HCT116 (cell line): ENCODE measurements at regions not wholly inside any gene's neighbourhood (a gene's known extent, or its start where the extent isn't known, plus 50 kb on each side); places are given as distances from the start of the nearest gene placed in this dataset.

Source experiments
- ATAC-seq: fragments of 200-7000 bp; cut with Tn5 transposase; 2 replicates; pipeline ENCODE4 v1.9.1; 2020; ENCODE audit warnings: mild to moderate bottlenecking, moderate library complexity
- BruUV-seq: library from RNA; stranded (reverse); fragments of 400-500 nt; replicated peaks from 2 replicates; lab custom pipeline; 2021; lab: Mats Ljungman, UMichigan
- CTCF ChIA-PET: fragments of 300-600 bp; sonication (Branson Sonifier 250); formaldehyde crosslinking; loops from one replicate; lab custom pipeline; 2021; ENCODE audit warnings: antibody characterized with exemption; lab: Charles Lee
- POLR2A ChIA-PET: fragments of 300-600, 350-600 bp; sonication (Branson Sonifier 250); formaldehyde crosslinking; loops from one replicate; lab custom pipeline; 2021; ENCODE audit warnings: antibody characterized with exemption; lab: Charles Lee
- RAD21 ChIA-PET, 2 experiments: fragments of 300-600 bp; sonication (Branson Sonifier 250); formaldehyde crosslinking; loops; one replicate each; lab custom pipeline; 2023; ENCODE audit warnings: low total read pairs in 2 of 2; ENCODE audit not compliant: uncharacterized antibody in 2 of 2, unreplicated experiment in 2 of 2, low non-redundant PET in 1 of 2; lab: Charles Lee
- DNase-seq: peaks from one replicate; pipeline ENCODE4 v3.0.0-alpha.2; 2010; ENCODE audit warnings: low read depth, low spot score
- H2AFZ ChIP-seq: fragments of 200-600 bp; shearing (Covaris generic), sonication (generic); 2 replicates; pipeline ENCODE4 v1.6.1; 2017; ENCODE audit warnings: low read depth, mixed run types, mixed read lengths, antibody characterized with exemption, low read length; ENCODE audit not compliant: poor library complexity, severe bottlenecking
- H3K27ac ChIP-seq: 2 replicates; pipeline ENCODE4 v1.5.1; 2012; ENCODE audit warnings: low read depth, low read length
- H3K27me3 ChIP-seq: fragments of 200-600 bp; sonication (generic); 2 replicates; pipeline ENCODE4 v1.6.1; 2016; ENCODE audit warnings: mixed run types, low read length, mixed read lengths; ENCODE audit not compliant: insufficient read depth
- H3K36me3 ChIP-seq, 2 experiments: fragments of 200-500 bp in 1 of 2; fragments of 200-600 bp in 1 of 2; sonication (Bioruptor generic) in 1 of 2; sonication (generic) in 1 of 2; 2 replicates each; pipeline versions ENCODE4 v1.5.1 to v1.6.1; 2014 to 2016; ENCODE audit warnings: low read length in 2 of 2, inconsistent platforms in 1 of 2, mixed read lengths in 1 of 2, mixed run types in 1 of 2; ENCODE audit not compliant: insufficient read depth in 2 of 2, control insufficient read depth in 1 of 2
- H3K4me1 ChIP-seq, 2 experiments: fragments of 200-600 bp in 1 of 2; sonication (generic) in 1 of 2; 2 replicates each; pipeline versions ENCODE4 v1.5.1 to v1.6.1; 2012 to 2017; ENCODE audit warnings: low read length in 2 of 2, inconsistent platforms in 1 of 2, mild to moderate bottlenecking in 1 of 2, mixed read lengths in 1 of 2, mixed run types in 1 of 2, moderate library complexity in 1 of 2; ENCODE audit not compliant: insufficient read depth in 2 of 2, control insufficient read depth in 1 of 2
- H3K4me2 ChIP-seq: fragments of 200-600 bp; sonication (generic); 2 replicates; pipeline ENCODE4 v1.6.1; 2017; ENCODE audit warnings: mixed run types, low read length, mixed read lengths
- H3K4me3 ChIP-seq, 2 experiments: fragments of 200-600 bp in 1 of 2; sonication (generic) in 1 of 2; replicated peaks in 1 of 2; 2 replicates each; pipeline ENCODE4 v1.5.1; 2011 to 2016; ENCODE audit warnings: low read length in 2 of 2, control low read depth in 1 of 2, low read depth in 1 of 2, mild to moderate bottlenecking in 1 of 2, mixed read lengths in 1 of 2, mixed run types in 1 of 2
- H3K79me2 ChIP-seq: fragments of 200-600 bp; sonication (generic); 2 replicates; pipeline ENCODE4 v1.6.1; 2017; ENCODE audit warnings: mild to moderate bottlenecking, mixed run types, low read length, moderate library complexity, mixed read lengths; ENCODE audit not compliant: insufficient read depth
- H3K9ac ChIP-seq: fragments of 200-600 bp; sonication (generic); 2 replicates; pipeline ENCODE4 v1.6.1; 2016; ENCODE audit warnings: low read length, mixed read lengths
- H3K9me2 ChIP-seq: fragments of 200-600 bp; sonication (generic), shearing (Covaris generic); 2 replicates; pipeline ENCODE4 v1.6.1; 2017; ENCODE audit warnings: mixed run types, mild to moderate bottlenecking, moderate library complexity; ENCODE audit not compliant: insufficient read depth
- H3K9me3 ChIP-seq, 2 experiments: fragments of 200-500 bp in 1 of 2; fragments of 200-600 bp in 1 of 2; sonication (Bioruptor generic) in 1 of 2; sonication (generic) in 1 of 2; 2 replicates each; pipeline ENCODE4 v1.6.1; 2014 to 2017; ENCODE audit warnings: low read length in 2 of 2, mixed read lengths in 2 of 2, inconsistent platforms in 1 of 2, low read depth in 1 of 2, mild to moderate bottlenecking in 1 of 2, mixed run types in 1 of 2, moderate library complexity in 1 of 2; ENCODE audit not compliant: control insufficient read depth in 1 of 2, insufficient read depth in 1 of 2
- H4K20me1 ChIP-seq: fragments of 200-600 bp; sonication (generic), shearing (Covaris generic); 2 replicates; pipeline ENCODE4 v1.6.1; 2017; ENCODE audit warnings: mixed run types, mild to moderate bottlenecking, moderate library complexity; ENCODE audit not compliant: insufficient read depth
- CBX3 ChIP-seq: IDR thresholded peaks from 2 replicates; pipeline ENCODE4 v1.6.1; 2012; ENCODE audit warnings: low read depth
- CEBPB ChIP-seq: IDR thresholded peaks from 2 replicates; pipeline ENCODE4 v1.6.1; 2012; ENCODE audit warnings: low read depth
- EGR1 ChIP-seq: IDR thresholded peaks from 2 replicates; pipeline ENCODE4 v1.6.1; 2012; ENCODE audit warnings: low read depth
- ELF1 ChIP-seq: IDR thresholded peaks from 2 replicates; pipeline ENCODE4 v1.6.1; 2012; ENCODE audit warnings: low read depth, borderline replicate concordance
- EZH2 ChIP-seq: fragments of 200-600 bp; sonication (generic); IDR thresholded peaks from 2 replicates; pipeline ENCODE4 v1.6.1; 2017; ENCODE audit warnings: antibody characterized with exemption, mixed run types
- FOSL1 ChIP-seq: IDR thresholded peaks from 2 replicates; pipeline ENCODE4 v1.6.1; 2012; ENCODE audit warnings: low read depth
- JUND ChIP-seq: IDR thresholded peaks from 2 replicates; pipeline ENCODE4 v1.6.1; 2012
- POLR2A ChIP-seq: IDR thresholded peaks from 2 replicates; pipeline ENCODE4 v1.7.0; 2011; ENCODE audit warnings: borderline replicate concordance; ENCODE audit not compliant: insufficient read depth, insufficient read length; ENCODE audit errors: extremely low read depth
- POLR2AphosphoS5 ChIP-seq: IDR thresholded peaks from 2 replicates; pipeline ENCODE4 v1.6.1; 2011; ENCODE audit warnings: mild to moderate bottlenecking, low read depth, low read length, moderate library complexity
- RAD21 ChIP-seq: IDR thresholded peaks from 2 replicates; pipeline ENCODE4 v1.6.1; 2012; ENCODE audit warnings: low read depth, mild to moderate bottlenecking
- REST ChIP-seq: IDR thresholded peaks from 2 replicates; pipeline ENCODE4 v1.6.1; 2012; ENCODE audit warnings: low read depth
- SIN3A ChIP-seq: IDR thresholded peaks from 2 replicates; pipeline ENCODE4 v1.6.1; 2012; ENCODE audit warnings: low read depth
- SRF ChIP-seq: IDR thresholded peaks from 2 replicates; pipeline ENCODE4 v1.6.1; 2012; ENCODE audit warnings: low read depth
- YY1 ChIP-seq: IDR thresholded peaks from 2 replicates; pipeline ENCODE4 v1.6.1; 2011; ENCODE audit warnings: low read length, low read depth, moderate library complexity, mild to moderate bottlenecking; ENCODE audit not compliant: insufficient replicate concordance; ENCODE audit errors: extremely low read depth
- ZNF274 ChIP-seq: fragments of 200-500 bp; sonication (Bioruptor generic); IDR thresholded peaks from 2 replicates; pipeline ENCODE4 v1.6.1; 2014; ENCODE audit warnings: mild to moderate bottlenecking, low read depth, low read length, inconsistent platforms
- intact Hi-C: fragments of 100-400 bp; cut with micrococcal nuclease; formaldehyde crosslinking; loops from 2 replicates; pipeline ENCODE4 v1.10.0; 2022
- TF ChIP-seq, protein P1 (sequence below): IDR thresholded peaks from 2 replicates; pipeline ENCODE4 v1.6.1; 2012
- TF ChIP-seq, protein P2 (sequence below): IDR thresholded peaks from 2 replicates; pipeline ENCODE4 v1.6.1; 2011; ENCODE audit warnings: mild to moderate bottlenecking, low read length, moderate library complexity; ENCODE audit not compliant: insufficient replicate concordance; ENCODE audit errors: extremely low read depth

GRCh38 chr5:89047571-89047970 lies 164.6 kb upstream of the MEF2C start:
- ATAC-seq (no peak), DNase-seq (no peak)
- POLR2A ChIA-PET: no interaction called here
- Histone ChIP-seq H3K4me1 (no peaks in the 10 kb centered on the region), H3K4me3 (no peak overlapping the region), H3K9ac (no peak overlapping the region), H3K9me3 (0 out of 4 replicates have a peak, but pooled peaks cover 3% of the 10 kb centered on the region in 2 experiments), H3K9me2 (no peaks in the 10 kb centered on the region), H2AFZ (no peak overlapping the region), H3K79me2 (no peaks in the 10 kb centered on the region), H3K27me3 (no peaks in the 10 kb centered on the region), H3K4me2 (no peak overlapping the region), H3K36me3 (no peaks in the 10 kb centered on the region), H3K27ac (no peak overlapping the region), H4K20me1 (no peaks in the 10 kb centered on the region)
- CTCF ChIA-PET: no interaction called here
- intact Hi-C loops: no loop called here
- no TSS peak for BruUV-seq
- TF ChIP-seq REST (no peak), ELF1 (no peak), CEBPB (no peak), CBX3 (no peak), RAD21 (no peak), SRF (no peak), POLR2A (no peak), EGR1 (no peak), POLR2AphosphoS5 (no peak), SIN3A (no peak), EZH2 (no peak), ZNF274 (no peak), JUND (no peak), FOSL1 (no peak), YY1 (no peak)
- TF ChIP-seq, protein P1, sequence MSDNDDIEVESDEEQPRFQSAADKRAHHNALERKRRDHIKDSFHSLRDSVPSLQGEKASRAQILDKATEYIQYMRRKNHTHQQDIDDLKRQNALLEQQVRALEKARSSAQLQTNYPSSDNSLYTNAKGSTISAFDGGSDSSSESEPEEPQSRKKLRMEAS: no peak
- TF ChIP-seq, protein P2, sequence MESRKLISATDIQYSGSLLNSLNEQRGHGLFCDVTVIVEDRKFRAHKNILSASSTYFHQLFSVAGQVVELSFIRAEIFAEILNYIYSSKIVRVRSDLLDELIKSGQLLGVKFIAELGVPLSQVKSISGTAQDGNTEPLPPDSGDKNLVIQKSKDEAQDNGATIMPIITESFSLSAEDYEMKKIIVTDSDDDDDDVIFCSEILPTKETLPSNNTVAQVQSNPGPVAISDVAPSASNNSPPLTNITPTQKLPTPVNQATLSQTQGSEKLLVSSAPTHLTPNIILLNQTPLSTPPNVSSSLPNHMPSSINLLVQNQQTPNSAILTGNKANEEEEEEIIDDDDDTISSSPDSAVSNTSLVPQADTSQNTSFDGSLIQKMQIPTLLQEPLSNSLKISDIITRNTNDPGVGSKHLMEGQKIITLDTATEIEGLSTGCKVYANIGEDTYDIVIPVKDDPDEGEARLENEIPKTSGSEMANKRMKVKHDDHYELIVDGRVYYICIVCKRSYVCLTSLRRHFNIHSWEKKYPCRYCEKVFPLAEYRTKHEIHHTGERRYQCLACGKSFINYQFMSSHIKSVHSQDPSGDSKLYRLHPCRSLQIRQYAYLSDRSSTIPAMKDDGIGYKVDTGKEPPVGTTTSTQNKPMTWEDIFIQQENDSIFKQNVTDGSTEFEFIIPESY: no peak
- RAD21 ChIA-PET: no interaction called here
